ENCODE measurements at regions not wholly inside any gene's neighbourhood (a gene's known extent, or its start where the extent isn't known, plus 50 kb on each side); places are given as distances from the start of the nearest gene placed in this dataset.

- TF ChIP-seq CTCF (IDR thresholded peaks at IDR 0.05) (no peak), POLR2A (IDR thresholded peaks at IDR 0.05) (no peak), POLR2AphosphoS5 (IDR thresholded peaks at IDR 0.05) (no peak), EP300 (IDR thresholded peaks at IDR 0.05) (no peak)
These were observed 99.4 kb upstream of the NTF3 start for GRCh38 chr12:5332551-5332950.

Data from sigmoid colon (tissue), 4 donors.